Mesenchymal stem cell (in vitro differentiated cells and primary cell): ENCODE measurements at regions not wholly inside any gene's neighbourhood (a gene's known extent, or its start where the extent isn't known, plus 50 kb on each side); places are given as distances from the start of the nearest gene placed in this dataset.

Experiments
- DNase-seq: peaks from one replicate; pipeline ENCODE4 v3.0.0-alpha.2; 2013
- H2AFZ ChIP-seq: one replicate; pipeline ENCODE4 v1.6.1; 2013; ENCODE audit warnings: low read depth, mild to moderate bottlenecking, control low read depth, inconsistent platforms, low read length, moderate library complexity
- H2AK5ac ChIP-seq: 2 replicates; pipeline ENCODE4 v1.6.1; 2013; ENCODE audit warnings: low read length, moderate library complexity, mild to moderate bottlenecking, inconsistent platforms; ENCODE audit not compliant: severe bottlenecking
- H2BK120ac ChIP-seq: one replicate; pipeline ENCODE4 v1.6.1; 2013; ENCODE audit warnings: low read depth, mild to moderate bottlenecking, inconsistent platforms, low read length, moderate library complexity
- H2BK12ac ChIP-seq, 2 experiments: one replicate each; pipeline ENCODE4 v1.6.1; 2013; ENCODE audit warnings: inconsistent platforms in 2 of 2, low read length in 2 of 2, mild to moderate bottlenecking in 2 of 2, moderate library complexity in 2 of 2, control low read depth in 1 of 2
- H2BK15ac ChIP-seq: one replicate; pipeline ENCODE4 v1.6.1; 2013; ENCODE audit warnings: mild to moderate bottlenecking, low read depth, inconsistent platforms; ENCODE audit not compliant: poor library complexity, severe bottlenecking
- H2BK5ac ChIP-seq: 2 replicates; pipeline ENCODE4 v1.6.1; 2013; ENCODE audit warnings: low read depth, mild to moderate bottlenecking, low read length, control low read depth, inconsistent platforms; ENCODE audit not compliant: poor library complexity, severe bottlenecking
- H3K14ac ChIP-seq, 2 experiments: one replicate each; pipeline ENCODE4 v1.6.1; 2013; ENCODE audit warnings: inconsistent platforms in 2 of 2, low read length in 2 of 2, control low read depth in 1 of 2, mild to moderate bottlenecking in 1 of 2, moderate library complexity in 1 of 2
- H3K18ac ChIP-seq, 2 experiments: one replicate each; pipeline ENCODE4 v1.6.1; 2013; ENCODE audit warnings: inconsistent platforms in 2 of 2, low read length in 2 of 2, control low read depth in 1 of 2, low read depth in 1 of 2, mild to moderate bottlenecking in 1 of 2
- H3K23ac ChIP-seq, 2 experiments: one replicate each; pipeline ENCODE4 v1.6.1; 2013; ENCODE audit warnings: inconsistent platforms in 2 of 2, low read length in 2 of 2, mild to moderate bottlenecking in 2 of 2, moderate library complexity in 2 of 2, control low read depth in 1 of 2
- H3K27ac ChIP-seq: 2 replicates; pipeline ENCODE4 v1.5.1; 2013; ENCODE audit warnings: mild to moderate bottlenecking, moderate library complexity, low read length, control low read depth, inconsistent platforms; ENCODE audit not compliant: poor library complexity, severe bottlenecking
- H3K27me3 ChIP-seq, 2 experiments: 2 replicates each; pipeline versions ENCODE4 v1.6.1 to v1.7.0; 2013; ENCODE audit warnings: low read length in 2 of 2, mild to moderate bottlenecking in 2 of 2, moderate library complexity in 2 of 2, control low read depth in 1 of 2, inconsistent platforms in 1 of 2; ENCODE audit not compliant: control insufficient read depth in 1 of 2, insufficient read depth in 1 of 2
- H3K36me3 ChIP-seq, 2 experiments: 2 replicates each; pipeline versions ENCODE4 v1.6.1 to v1.7.0; 2013; ENCODE audit warnings: low read length in 2 of 2, control low read depth in 1 of 2, inconsistent platforms in 1 of 2, low read depth in 1 of 2, mild to moderate bottlenecking in 1 of 2; ENCODE audit not compliant: insufficient read depth in 2 of 2, control insufficient read depth in 1 of 2
- H3K4ac ChIP-seq, 2 experiments: one replicate each; pipeline ENCODE4 v1.6.1; 2013; ENCODE audit warnings: inconsistent platforms in 2 of 2, low read length in 2 of 2, mild to moderate bottlenecking in 2 of 2, moderate library complexity in 2 of 2, control low read depth in 1 of 2, low read depth in 1 of 2
- H3K4me1 ChIP-seq: 2 replicates; pipeline ENCODE4 v1.6.1; 2013; ENCODE audit warnings: low read depth, low read length, control low read depth; ENCODE audit not compliant: control insufficient read depth, insufficient read depth
- H3K4me2 ChIP-seq: 2 replicates; pipeline ENCODE4 v1.6.1; 2013; ENCODE audit warnings: low read length, mild to moderate bottlenecking, inconsistent platforms; ENCODE audit not compliant: poor library complexity, severe bottlenecking
- H3K4me3 ChIP-seq, 2 experiments: 2 replicates each; pipeline versions ENCODE4 v1.5.1 to v1.7.0; 2013; ENCODE audit warnings: low read length in 2 of 2, mild to moderate bottlenecking in 2 of 2, control low read depth in 1 of 2, low read depth in 1 of 2; ENCODE audit not compliant: insufficient read depth in 1 of 2
- H3K79me1 ChIP-seq: replicated peaks from 2 replicates; pipeline ENCODE4 v1.6.1; 2013; ENCODE audit warnings: mild to moderate bottlenecking, control low read depth, low read length, inconsistent platforms; ENCODE audit not compliant: poor library complexity, severe bottlenecking
- H3K9ac ChIP-seq: 2 replicates; pipeline ENCODE4 v1.7.0; 2013; ENCODE audit warnings: mild to moderate bottlenecking, low read length, moderate library complexity
- H3K9me3 ChIP-seq: 2 replicates; pipeline ENCODE4 v1.7.0; 2013; ENCODE audit warnings: mild to moderate bottlenecking, low read length; ENCODE audit not compliant: control insufficient read depth
- H4K8ac ChIP-seq: one replicate; pipeline ENCODE4 v1.6.1; 2013; ENCODE audit warnings: inconsistent platforms, mild to moderate bottlenecking, low read length, moderate library complexity
- H4K91ac ChIP-seq: one replicate; pipeline ENCODE4 v1.6.1; 2013; ENCODE audit warnings: mild to moderate bottlenecking, low read length, inconsistent platforms
- WGBS: methylation state at CpG from one replicate; pipeline ENCODE4 v1.1.7; 2013; ENCODE audit warnings: mixed read lengths; 5-methylcytosine and 5-hydroxymethylcytosine counted together

GRCh38 chr18:22013993-22014392 is 155.4 kb upstream of the GATA6 start:
- no peaks in the 10 kb centered on the region for H3K4me1 ChIP-seq
- no peak overlapping the region for H3K4ac ChIP-seq
- H3K27ac ChIP-seq = no peak overlapping the region
- peaks cover 0 to 4% of the 10 kb centered on the region in 2 experiments for H3K27me3 ChIP-seq
- H4K91ac ChIP-seq = no peak overlapping the region
- no peak overlapping the region for H3K23ac ChIP-seq
- no peaks in the 10 kb centered on the region for H3K36me3 ChIP-seq
- no peak overlapping the region for H3K4me3 ChIP-seq
- H2BK5ac ChIP-seq = no peak overlapping the region
- H3K18ac ChIP-seq = no peak overlapping the region
- H3K9ac ChIP-seq = no peak overlapping the region
- DNase-seq = no peak
- peaks cover 13% of the 10 kb centered on the region for H3K9me3 ChIP-seq
- no peak overlapping the region for H3K14ac ChIP-seq
- H2AFZ ChIP-seq = no peak overlapping the region
- 67% methylated on average over 1 of the region's 1 CpG for WGBS
- H2BK120ac ChIP-seq = no peak overlapping the region
- no peak overlapping the region for H4K8ac ChIP-seq
- H2BK15ac ChIP-seq = no peak overlapping the region
- no peak overlapping the region for H2AK5ac ChIP-seq
- no peak overlapping the region for H3K4me2 ChIP-seq
- H2BK12ac ChIP-seq = no peak overlapping the region
- H3K79me1 ChIP-seq = no peaks in the 10 kb centered on the region

- H3K4me2 ChIP-seq = no peak overlapping the region
- no peak overlapping the region for H2BK5ac ChIP-seq
- H3K79me1 ChIP-seq = no peaks in the 10 kb centered on the region
- no peaks in the 10 kb centered on the region for H3K4me1 ChIP-seq
- no peak overlapping the region for H2BK12ac ChIP-seq
- H3K18ac ChIP-seq = no peak overlapping the region
- no peak overlapping the region for H2AK5ac ChIP-seq
- no peak overlapping the region for H3K14ac ChIP-seq
- DNase-seq = no peak
- H3K23ac ChIP-seq = no peak overlapping the region
- no peak overlapping the region for H4K91ac ChIP-seq
- no peak overlapping the region for H2BK15ac ChIP-seq
- H3K4ac ChIP-seq = no peak overlapping the region
- no peak overlapping the region for H3K4me3 ChIP-seq
- H3K27ac ChIP-seq = no peak overlapping the region
- no peak overlapping the region for H4K8ac ChIP-seq
- H2BK120ac ChIP-seq = no peak overlapping the region
- WGBS = 100% methylated on average over 1 of the region's 2 CpGs
- H3K36me3 ChIP-seq = no peaks in the 10 kb centered on the region
- H3K27me3 ChIP-seq = no peaks in the 10 kb centered on the region
- no peak overlapping the region for H2AFZ ChIP-seq
- H3K9ac ChIP-seq = no peak overlapping the region
- H3K9me3 ChIP-seq = peaks cover 7% of the 10 kb centered on the region
Observed at GRCh38 chr18:22015156-22015555, 154.2 kb upstream of the GATA6 start.

- Histone ChIP-seq H3K23ac (no peak overlapping the region), H3K14ac (no peak overlapping the region), H3K27me3 (no peaks in the 10 kb centered on the region), H2AK5ac (no peak overlapping the region), H2BK5ac (no peak overlapping the region), H3K79me1 (no peaks in the 10 kb centered on the region), H3K9ac (no peak overlapping the region), H4K8ac (no peak overlapping the region), H2AFZ (no peak overlapping the region), H2BK120ac (no peak overlapping the region), H3K36me3 (no peaks in the 10 kb centered on the region), H3K4ac (no peak overlapping the region), H3K4me2 (no peak overlapping the region), H4K91ac (no peak overlapping the region), H3K9me3 (peaks cover 2% of the 10 kb centered on the region), H3K18ac (no peak overlapping the region), H3K4me3 (no peak overlapping the region), H2BK12ac (no peak overlapping the region), H3K4me1 (peaks cover 1% of the 10 kb centered on the region), H3K27ac (no peak overlapping the region), H2BK15ac (no peak overlapping the region)
- DNase-seq = no peak
- WGBS = 69% methylated on average over 3 of the region's 3 CpGs
Observed at GRCh38 chr18:22018366-22018765, 151.0 kb upstream of the GATA6 start.

GRCh38 chr18:22019193-22019592 is 150.2 kb upstream of the GATA6 start:
- H3K23ac ChIP-seq = no peak overlapping the region
- H2AFZ ChIP-seq = no peak overlapping the region
- peaks cover 1% of the 10 kb centered on the region for H3K4me1 ChIP-seq
- WGBS = 94% methylated on average over 5 of the region's 5 CpGs
- H3K27me3 ChIP-seq = no peaks in the 10 kb centered on the region
- H2BK12ac ChIP-seq = no peak overlapping the region
- H3K36me3 ChIP-seq = no peaks in the 10 kb centered on the region
- H3K27ac ChIP-seq = no peak overlapping the region
- no peak overlapping the region for H2AK5ac ChIP-seq
- no peak overlapping the region for H3K18ac ChIP-seq
- no peak overlapping the region for H2BK120ac ChIP-seq
- no peak overlapping the region for H4K91ac ChIP-seq
- no peaks in the 10 kb centered on the region for H3K79me1 ChIP-seq
- H3K14ac ChIP-seq = no peak overlapping the region
- no peak overlapping the region for H3K9ac ChIP-seq
- H3K4me3 ChIP-seq = no peak overlapping the region
- no peak overlapping the region for H2BK5ac ChIP-seq
- H3K4me2 ChIP-seq = no peak overlapping the region
- H3K9me3 ChIP-seq = no peaks in the 10 kb centered on the region
- DNase-seq = no peak
- H4K8ac ChIP-seq = no peak overlapping the region
- H2BK15ac ChIP-seq = no peak overlapping the region
- H3K4ac ChIP-seq = no peak overlapping the region
